Parathyroid adenoma (tissue), 2 donors: ENCODE measurements at regions not wholly inside any gene's neighbourhood (a gene's known extent, or its start where the extent isn't known, plus 50 kb on each side); places are given as distances from the start of the nearest gene placed in this dataset.

Experiments used
- H2AFZ ChIP-seq: fragments of 300-600 bp; sonication (generic); one replicate; pipeline ENCODE4 v1.7.0; 2017; ENCODE audit warnings: antibody characterized with exemption, mild to moderate bottlenecking
- H3K27ac ChIP-seq: fragments of 300-600 bp; sonication (generic); one replicate; pipeline ENCODE4 v1.7.0; 2017
- H3K27me3 ChIP-seq: fragments of 300-600 bp; sonication (generic); one replicate; pipeline ENCODE4 v1.7.0; 2017; ENCODE audit warnings: low read length; ENCODE audit not compliant: control insufficient read depth, insufficient read depth
- H3K36me3 ChIP-seq: fragments of 300-600 bp; sonication (generic); one replicate; pipeline ENCODE4 v1.7.0; 2017; ENCODE audit warnings: low read length; ENCODE audit not compliant: control insufficient read depth, insufficient read depth
- H3K4me1 ChIP-seq: fragments of 300-600 bp; sonication (generic); one replicate; pipeline ENCODE4 v1.7.0; 2017; ENCODE audit warnings: control low read depth
- H3K4me2 ChIP-seq: fragments of 300-600 bp; sonication (generic); one replicate; pipeline ENCODE4 v1.7.0; 2017; ENCODE audit warnings: low read length
- H3K4me3 ChIP-seq: fragments of 300-600 bp; sonication (generic); one replicate; pipeline ENCODE4 v1.7.0; 2017; ENCODE audit warnings: low read depth, low read length
- H3K79me2 ChIP-seq: fragments of 300-600 bp; sonication (generic); one replicate; pipeline ENCODE4 v1.7.0; 2017; ENCODE audit warnings: control low read depth
- H3K9ac ChIP-seq: fragments of 300-600 bp; sonication (generic); one replicate; pipeline ENCODE4 v1.7.0; 2017; ENCODE audit warnings: mild to moderate bottlenecking
- H3K9me3 ChIP-seq: fragments of 300-600 bp; sonication (generic); one replicate; pipeline ENCODE4 v1.7.0; 2017; ENCODE audit warnings: low read length; ENCODE audit not compliant: control insufficient read depth
- CTCF ChIP-seq: fragments of 300-600 bp; sonication (generic); IDR thresholded peaks from one replicate; pipeline ENCODE4 v1.7.0; 2017; ENCODE audit warnings: antibody characterized with exemption, mild to moderate bottlenecking
- donor health status: primary hyperparathyroidism.

GRCh38 chr1:55645270-55645669, 430.1 kb upstream of the USP24 start:
- no peak overlapping the region for H3K4me3 ChIP-seq
- no peak for TF ChIP-seq CTCF
- no peak overlapping the region for H3K27ac ChIP-seq
- no peaks in the 10 kb centered on the region for H3K9me3 ChIP-seq
- no peaks in the 10 kb centered on the region for H3K36me3 ChIP-seq
- no peaks in the 10 kb centered on the region for H3K27me3 ChIP-seq
- H3K4me1 ChIP-seq: peaks cover 3% of the 10 kb centered on the region
- no peaks in the 10 kb centered on the region for H3K79me2 ChIP-seq
- no peak overlapping the region for H3K4me2 ChIP-seq
- H3K9ac ChIP-seq: no peak overlapping the region
- no peak overlapping the region for H2AFZ ChIP-seq

DNA sequence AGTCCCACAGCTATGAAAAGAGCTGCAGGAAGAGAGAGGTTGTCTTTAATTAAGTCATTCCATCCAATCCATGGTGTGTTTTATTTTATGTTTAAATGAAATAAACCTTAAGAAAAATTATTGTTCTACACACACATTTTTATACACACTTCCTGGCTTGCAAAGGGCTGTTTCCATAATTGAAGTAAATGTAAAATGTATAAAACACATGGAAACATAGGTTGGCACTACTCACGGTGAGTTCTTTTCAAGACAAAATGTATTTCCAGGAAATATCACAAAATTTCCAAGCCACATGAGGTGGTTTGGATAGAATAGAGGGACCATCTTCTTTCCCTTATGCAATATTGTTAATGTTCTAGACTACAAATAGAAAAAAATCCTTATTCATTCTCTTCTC, 426.8 kb upstream of the USP24 start:
- no peak overlapping the region for H3K4me3 ChIP-seq
- H3K9ac ChIP-seq: no peak overlapping the region
- no peak overlapping the region for H2AFZ ChIP-seq
- H3K9me3 ChIP-seq: no peaks in the 10 kb centered on the region
- H3K4me1 ChIP-seq: peaks cover 6% of the 10 kb centered on the region
- H3K27me3 ChIP-seq: no peaks in the 10 kb centered on the region
- no peak overlapping the region for H3K27ac ChIP-seq
- H3K79me2 ChIP-seq: no peaks in the 10 kb centered on the region
- no peaks in the 10 kb centered on the region for H3K36me3 ChIP-seq
- H3K4me2 ChIP-seq: no peak overlapping the region
- TF ChIP-seq CTCF: no peak

GRCh38 chr1:55640708-55641473, 425.7 kb upstream of the USP24 start:
- Histone ChIP-seq H2AFZ (peak overlapping the region; percentile 75), H3K79me2 (no peaks in the 10 kb centered on the region), H3K9ac (no peak overlapping the region), H3K9me3 (no peaks in the 10 kb centered on the region), H3K4me1 (peaks cover 6% of the 10 kb centered on the region), H3K4me3 (no peak overlapping the region), H3K4me2 (no peak overlapping the region), H3K27me3 (no peaks in the 10 kb centered on the region), H3K27ac (peak overlapping the region; percentile 62), H3K36me3 (no peaks in the 10 kb centered on the region)
- no peak for TF ChIP-seq CTCF

GRCh38 chr1:55639526-55639925, 424.4 kb upstream of the USP24 start:
- H3K9me3 ChIP-seq: no peaks in the 10 kb centered on the region
- H2AFZ ChIP-seq: no peak overlapping the region
- no peaks in the 10 kb centered on the region for H3K79me2 ChIP-seq
- H3K27ac ChIP-seq: peak overlapping the region; percentile 62
- no peak overlapping the region for H3K4me2 ChIP-seq
- peaks cover 10% of the 10 kb centered on the region for H3K4me1 ChIP-seq
- H3K27me3 ChIP-seq: no peaks in the 10 kb centered on the region
- TF ChIP-seq CTCF: no peak
- H3K9ac ChIP-seq: no peak overlapping the region
- H3K4me3 ChIP-seq: no peak overlapping the region
- H3K36me3 ChIP-seq: no peaks in the 10 kb centered on the region

- no peak overlapping the region for H3K4me2 ChIP-seq
- no peaks in the 10 kb centered on the region for H3K79me2 ChIP-seq
- H3K27me3 ChIP-seq: no peaks in the 10 kb centered on the region
- H3K27ac ChIP-seq: peak overlapping the region; percentile 62
- H3K9me3 ChIP-seq: no peaks in the 10 kb centered on the region
- no peak overlapping the region for H3K4me3 ChIP-seq
- H2AFZ ChIP-seq: no peak overlapping the region
- H3K4me1 ChIP-seq: peaks cover 10% of the 10 kb centered on the region
- TF ChIP-seq CTCF: no peak
- no peaks in the 10 kb centered on the region for H3K36me3 ChIP-seq
- H3K9ac ChIP-seq: no peak overlapping the region
Measured at GRCh38 chr1:55639051-55639450, 423.9 kb upstream of the USP24 start.
